Trophoblast cell (in vitro differentiated cells and primary cell): ENCODE measurements at regions not wholly inside any gene's neighbourhood (a gene's known extent, or its start where the extent isn't known, plus 50 kb on each side); places are given as distances from the start of the nearest gene placed in this dataset.

ENCODE experiments used
- DNase-seq, 2 donors: peaks; one replicate each; pipeline ENCODE4 v3.0.0-alpha.2; 2016
- H2AFZ ChIP-seq: 2 replicates; pipeline ENCODE4 v1.6.1; 2013; ENCODE audit warnings: low read length, moderate library complexity, mild to moderate bottlenecking; ENCODE audit not compliant: insufficient read depth, poor library complexity
- H2AK5ac ChIP-seq: 2 replicates; pipeline ENCODE4 v1.6.1; 2013; ENCODE audit warnings: mild to moderate bottlenecking, low read length
- H2BK120ac ChIP-seq: 2 replicates; pipeline ENCODE4 v1.6.1; 2013; ENCODE audit warnings: low read length, mild to moderate bottlenecking, moderate library complexity; ENCODE audit not compliant: insufficient read depth, poor library complexity
- H2BK12ac ChIP-seq: 2 replicates; pipeline ENCODE4 v1.6.1; 2013; ENCODE audit warnings: mild to moderate bottlenecking, low read length, moderate library complexity
- H2BK5ac ChIP-seq: 2 replicates; pipeline ENCODE4 v1.6.1; 2013; ENCODE audit warnings: low read length, low read depth, moderate library complexity, mild to moderate bottlenecking; ENCODE audit not compliant: poor library complexity
- H3K14ac ChIP-seq: 2 replicates; pipeline ENCODE4 v1.6.1; 2013; ENCODE audit warnings: mild to moderate bottlenecking, low read length
- H3K18ac ChIP-seq: 2 replicates; pipeline ENCODE4 v1.6.1; 2013; ENCODE audit warnings: mild to moderate bottlenecking, low read length
- H3K23ac ChIP-seq: 2 replicates; pipeline ENCODE4 v1.6.1; 2013; ENCODE audit warnings: low read length
- H3K27ac ChIP-seq: 2 replicates; pipeline ENCODE4 v1.5.1; 2013; ENCODE audit warnings: low read depth, mild to moderate bottlenecking, inconsistent platforms, low read length, moderate library complexity
- H3K27me3 ChIP-seq: 2 replicates; pipeline ENCODE4 v1.6.1; 2013; ENCODE audit warnings: inconsistent platforms, mild to moderate bottlenecking, low read length, moderate library complexity; ENCODE audit not compliant: insufficient read depth
- H3K36me3 ChIP-seq, 2 experiments: 1 replicate in 1 of 2; 2 replicates in 1 of 2; pipeline ENCODE4 v1.6.1; 2013; ENCODE audit warnings: low read length in 2 of 2, mild to moderate bottlenecking in 2 of 2, moderate library complexity in 1 of 2; ENCODE audit not compliant: insufficient read depth in 2 of 2, control insufficient read depth in 1 of 2
- H3K4ac ChIP-seq: 2 replicates; pipeline ENCODE4 v1.6.1; 2013; ENCODE audit warnings: low read depth, mild to moderate bottlenecking, low read length, moderate library complexity
- H3K4me1 ChIP-seq, 2 experiments: 1 replicate in 1 of 2; 2 replicates in 1 of 2; pipeline ENCODE4 v1.6.1; 2013; ENCODE audit warnings: low read length in 2 of 2, mild to moderate bottlenecking in 2 of 2, moderate library complexity in 1 of 2; ENCODE audit not compliant: insufficient read depth in 2 of 2, control insufficient read depth in 1 of 2
- H3K4me2 ChIP-seq: 2 replicates; pipeline ENCODE4 v1.6.1; 2013; ENCODE audit warnings: inconsistent platforms, mild to moderate bottlenecking, low read length, moderate library complexity
- H3K4me3 ChIP-seq: 2 replicates; pipeline ENCODE4 v1.5.1; 2013; ENCODE audit warnings: mild to moderate bottlenecking, low read depth, low read length, inconsistent platforms
- H3K79me1 ChIP-seq: one replicate; pipeline ENCODE4 v1.6.1; 2013; ENCODE audit warnings: low read length
- H3K79me2 ChIP-seq: 2 replicates; pipeline ENCODE4 v1.6.1; 2013; ENCODE audit warnings: low read length, mild to moderate bottlenecking; ENCODE audit not compliant: control insufficient read depth, insufficient read depth, poor library complexity
- H3K9ac ChIP-seq: 2 replicates; pipeline ENCODE4 v1.6.1; 2013; ENCODE audit warnings: mild to moderate bottlenecking, low read length
- H3K9me3 ChIP-seq: 2 replicates; pipeline ENCODE4 v1.6.1; 2013; ENCODE audit warnings: low read depth, mild to moderate bottlenecking, control low read depth, inconsistent platforms, low read length; ENCODE audit not compliant: insufficient read depth
- H4K12ac ChIP-seq: 2 replicates; pipeline ENCODE4 v1.6.1; 2013; ENCODE audit warnings: low read depth, mild to moderate bottlenecking, low read length, moderate library complexity
- H4K8ac ChIP-seq: 2 replicates; pipeline ENCODE4 v1.6.1; 2013; ENCODE audit warnings: low read depth, mild to moderate bottlenecking, low read length, moderate library complexity
- H4K91ac ChIP-seq: one replicate; pipeline ENCODE4 v1.6.1; 2013; ENCODE audit warnings: low read depth, mild to moderate bottlenecking, low read length, moderate library complexity
- WGBS: extraction: QIAGEN DNeasy Blood & Tissue Kit; methylation state at CpG from one replicate; pipeline ENCODE4 v1.1.7; 2013; ENCODE audit warnings: missing lambda C conversion rate; ENCODE audit not compliant: insufficient read length, insufficient coverage; ENCODE audit errors: extremely low coverage; 5-methylcytosine and 5-hydroxymethylcytosine counted together

DNA sequence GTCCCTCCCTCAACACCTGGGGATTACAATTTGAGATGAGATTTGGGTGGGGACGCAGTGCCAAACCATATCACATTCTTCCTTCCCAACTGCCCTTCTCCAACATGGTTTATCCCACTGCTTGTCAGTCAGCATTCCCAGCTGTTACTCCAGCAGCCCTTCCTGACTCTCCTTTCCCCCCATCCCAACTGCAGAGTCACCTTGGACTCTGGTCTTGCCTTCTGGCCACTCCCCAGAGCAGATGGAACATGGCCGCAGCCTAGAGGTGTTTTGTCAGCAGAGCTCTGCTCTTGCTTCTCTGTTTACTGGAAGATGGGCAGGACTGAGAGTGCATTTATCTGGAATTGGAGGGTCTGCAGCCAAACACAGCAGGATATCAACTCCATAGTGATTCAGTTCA is 51.2 kb upstream of the MEX3C start:
- H3K18ac ChIP-seq: no peak overlapping the region
- no peak overlapping the region for H3K4ac ChIP-seq
- no peak overlapping the region for H2AK5ac ChIP-seq
- WGBS: no CpG with 5 or more reads among the region's 2 CpGs
- DNase-seq: no peak
- H4K12ac ChIP-seq: no peak overlapping the region
- H3K27me3 ChIP-seq: no peaks in the 10 kb centered on the region
- no peak overlapping the region for H3K14ac ChIP-seq
- H3K9ac ChIP-seq: no peak overlapping the region
- no peak overlapping the region for H2AFZ ChIP-seq
- no peaks in the 10 kb centered on the region for H3K79me1 ChIP-seq
- no peak overlapping the region for H3K4me2 ChIP-seq
- no peak overlapping the region for H2BK120ac ChIP-seq
- H3K4me3 ChIP-seq: no peak overlapping the region
- no peak overlapping the region for H4K8ac ChIP-seq
- no peak overlapping the region for H4K91ac ChIP-seq
- H3K23ac ChIP-seq: no peak overlapping the region
- H3K36me3 ChIP-seq: no peaks in the 10 kb centered on the region
- no peaks in the 10 kb centered on the region for H3K4me1 ChIP-seq
- H2BK5ac ChIP-seq: no peak overlapping the region
- no peaks in the 10 kb centered on the region for H3K9me3 ChIP-seq
- no peak overlapping the region for H2BK12ac ChIP-seq
- no peaks in the 10 kb centered on the region for H3K79me2 ChIP-seq
- no peak overlapping the region for H3K27ac ChIP-seq

DNA sequence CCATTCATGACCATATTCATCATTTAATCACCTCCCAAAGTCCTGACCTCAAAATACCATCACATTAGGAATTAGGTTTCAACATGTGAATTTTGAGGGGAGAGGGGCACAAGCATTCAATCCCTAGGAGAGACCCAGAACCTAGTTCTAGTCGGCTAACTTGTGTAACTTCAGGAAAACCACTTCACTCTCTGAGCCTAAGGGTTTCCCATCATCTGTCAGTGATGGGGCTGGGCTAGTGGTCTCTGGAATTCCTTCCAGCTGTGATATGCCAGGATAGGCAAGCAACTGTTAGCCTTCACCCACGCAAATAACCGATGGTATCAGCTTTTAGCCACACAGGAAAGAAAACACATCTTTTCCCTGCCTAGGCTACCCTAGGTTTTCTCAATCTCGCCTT is 52.5 kb upstream of the MEX3C start:
- no peak overlapping the region for H4K91ac ChIP-seq

DNA sequence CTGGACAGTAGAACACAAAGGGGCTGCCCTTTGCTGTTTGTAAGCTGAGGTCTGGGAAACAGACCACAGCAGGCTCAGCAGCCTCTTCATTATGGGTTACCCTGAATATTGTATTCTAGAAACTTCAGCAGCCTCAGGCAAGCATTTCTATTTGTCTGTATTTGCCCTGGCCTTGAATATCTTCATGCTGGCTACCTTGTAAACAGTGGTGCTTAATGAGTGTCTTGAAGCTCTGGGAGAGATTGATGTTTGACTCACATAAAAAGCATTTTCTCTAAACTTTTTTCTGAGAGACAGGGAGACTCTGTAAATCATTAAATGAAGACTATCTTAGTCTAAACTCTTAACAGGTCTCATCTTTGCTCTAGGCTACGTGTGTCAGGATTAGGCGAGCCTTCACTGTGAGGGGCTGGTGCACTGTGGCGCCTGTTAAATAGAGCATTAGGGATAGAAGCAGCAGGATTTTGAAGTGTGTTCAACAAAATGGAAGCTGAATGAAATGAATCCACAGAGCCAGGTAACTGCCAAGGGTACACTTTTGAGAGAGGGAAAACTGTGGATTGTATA is 53.1 kb upstream of the MEX3C start:
- Histone ChIP-seq H3K79me2 (no peaks in the 10 kb centered on the region), H3K4ac (no peak overlapping the region), H3K27me3 (no peaks in the 10 kb centered on the region), H3K18ac (no peak overlapping the region), H3K79me1 (no peaks in the 10 kb centered on the region), H4K12ac (no peak overlapping the region), H2AK5ac (no peak overlapping the region), H2BK120ac (no peak overlapping the region), H3K14ac (no peak overlapping the region), H4K91ac (no peak overlapping the region), H2BK5ac (no peak overlapping the region), H3K36me3 (no peaks in the 10 kb centered on the region), H3K4me3 (no peak overlapping the region), H3K4me1 (no peaks in the 10 kb centered on the region), H4K8ac (no peak overlapping the region), H3K27ac (no peak overlapping the region), H2BK12ac (no peak overlapping the region), H3K4me2 (no peak overlapping the region), H3K9me3 (no peaks in the 10 kb centered on the region), H3K23ac (no peak overlapping the region), H3K9ac (no peak overlapping the region), H2AFZ (no peak overlapping the region)
- no peak for DNase-seq
- WGBS: no CpG with 5 or more reads among the region's 3 CpGs

More for the DNA sequence above, 52.5 kb upstream of the MEX3C start:
- Histone ChIP-seq H4K8ac (no peak overlapping the region), H3K14ac (no peak overlapping the region), H3K27me3 (no peaks in the 10 kb centered on the region), H2AFZ (no peak overlapping the region), H3K79me1 (no peaks in the 10 kb centered on the region), H3K79me2 (no peaks in the 10 kb centered on the region), H2BK120ac (no peak overlapping the region), H3K27ac (no peak overlapping the region), H3K18ac (no peak overlapping the region), H3K9ac (no peak overlapping the region), H2AK5ac (no peak overlapping the region), H3K9me3 (no peaks in the 10 kb centered on the region), H3K4me2 (no peak overlapping the region), H4K12ac (no peak overlapping the region), H3K36me3 (no peaks in the 10 kb centered on the region), H2BK12ac (no peak overlapping the region), H3K4me3 (no peak overlapping the region), H3K4me1 (no peaks in the 10 kb centered on the region), H3K23ac (no peak overlapping the region), H3K4ac (no peak overlapping the region), H2BK5ac (no peak overlapping the region)
- no peak for DNase-seq
- no CpG with 5 or more reads among the region's 4 CpGs for WGBS

DNA sequence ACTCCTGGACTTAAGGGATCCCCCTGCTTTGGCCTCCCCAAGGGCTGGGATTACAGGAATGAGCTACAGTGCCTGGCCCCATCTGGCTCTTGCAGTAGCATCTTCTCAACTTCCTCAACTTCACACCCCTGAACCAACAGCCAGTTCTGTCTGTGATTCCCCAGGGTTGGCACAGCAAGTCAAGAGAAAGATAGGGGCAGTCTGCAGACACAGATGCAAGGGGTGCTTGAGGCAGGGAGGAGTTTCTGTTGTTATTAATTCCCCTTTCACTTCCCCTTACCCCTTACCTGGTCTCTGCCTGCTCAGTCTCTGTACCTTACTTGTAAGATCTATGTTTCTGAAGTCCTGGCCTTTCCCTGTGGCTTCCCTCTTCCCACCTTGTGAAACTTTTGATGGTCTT is 54.1 kb upstream of the MEX3C start:
- Histone ChIP-seq H3K4me1 (no peaks in the 10 kb centered on the region), H2BK5ac (no peak overlapping the region), H3K4ac (no peak overlapping the region), H2BK120ac (no peak overlapping the region), H2AK5ac (no peak overlapping the region), H3K36me3 (no peaks in the 10 kb centered on the region), H3K14ac (no peak overlapping the region), H3K4me3 (no peak overlapping the region), H3K18ac (no peak overlapping the region), H3K27me3 (no peaks in the 10 kb centered on the region), H4K91ac (no peak overlapping the region), H3K9ac (no peak overlapping the region), H3K4me2 (no peak overlapping the region), H3K79me2 (no peaks in the 10 kb centered on the region), H3K23ac (no peak overlapping the region), H3K79me1 (no peaks in the 10 kb centered on the region), H3K27ac (no peak overlapping the region), H2AFZ (no peak overlapping the region), H4K8ac (no peak overlapping the region), H4K12ac (no peak overlapping the region), H2BK12ac (no peak overlapping the region), H3K9me3 (no peaks in the 10 kb centered on the region)
- DNase-seq: no peak
